HG03432 (cell line): ENCODE measurements at regions not wholly inside any gene's neighbourhood (a gene's known extent, or its start where the extent isn't known, plus 50 kb on each side); places are given as distances from the start of the nearest gene placed in this dataset.

ENCODE experiments used
- ATAC-seq: cut with Tn5 transposase; IDR thresholded peaks from one replicate; pipeline ENCODE4 v1.9.1; 2021; ENCODE audit warnings: mild to moderate bottlenecking, moderate library complexity; ENCODE audit not compliant: unreplicated experiment

DNA sequence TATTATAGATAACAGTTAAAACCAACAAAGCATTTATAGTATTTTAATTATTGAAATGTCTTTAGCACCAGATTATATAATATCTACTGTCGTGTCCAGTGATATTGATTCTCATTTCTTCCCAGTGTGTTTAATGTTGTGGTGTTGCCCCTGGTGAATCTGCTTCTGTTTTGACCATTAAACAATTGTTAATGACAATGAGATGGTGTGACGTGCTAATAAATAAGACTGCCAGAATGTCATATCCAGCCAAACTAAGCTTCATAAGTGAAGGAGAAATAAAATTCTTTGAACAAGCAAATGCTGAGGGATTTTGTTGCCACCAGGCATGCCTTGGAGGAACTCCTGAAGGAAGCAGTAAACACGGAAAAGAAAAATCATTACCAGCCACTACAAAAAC lies 480.0 kb upstream of the ROBO1 start:
- ATAC-seq, result no peak

GRCh38 chr3:80244390-80244789 lies 476.6 kb upstream of the ROBO1 start:
- ATAC-seq, result no peak

DNA sequence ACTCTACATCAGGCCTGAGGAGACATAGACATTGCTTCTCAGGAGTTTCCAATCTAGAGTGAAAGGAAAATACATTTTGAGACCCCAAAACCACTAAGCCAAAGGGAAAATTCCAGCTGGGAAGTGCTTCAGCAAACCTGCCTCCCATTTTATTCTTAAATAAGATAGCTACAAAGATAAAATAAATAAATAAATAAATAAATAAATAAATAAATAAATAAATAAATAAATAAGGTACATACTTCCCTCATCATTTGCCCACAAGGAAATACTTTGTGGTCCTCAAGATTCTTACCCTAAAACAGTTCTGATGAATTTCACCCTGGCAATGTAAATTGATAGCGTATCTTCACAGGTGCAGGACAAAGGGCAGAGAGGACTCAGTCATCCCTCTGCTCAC lies 474.0 kb upstream of the ROBO1 start:
- ATAC-seq, result no peak

DNA sequence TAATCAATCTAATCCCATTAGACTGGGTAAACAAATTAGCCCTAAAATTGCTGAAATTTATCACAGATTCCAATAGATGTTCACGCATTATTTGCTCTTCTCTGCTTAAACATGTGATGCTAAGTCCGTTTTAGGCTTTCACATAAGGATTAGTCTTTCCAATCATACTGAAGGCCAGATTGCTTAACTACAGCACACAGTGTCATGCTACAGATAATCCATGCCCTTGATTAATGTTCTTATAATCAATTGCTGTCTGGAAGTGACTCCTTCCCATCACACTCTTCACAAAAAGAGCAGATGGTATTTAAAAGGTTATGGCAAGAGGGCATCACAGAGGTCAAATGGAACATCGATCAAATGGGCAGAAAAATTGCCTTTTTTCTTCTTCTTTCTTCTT lies 471.5 kb upstream of the ROBO1 start:
- ATAC-seq, result no peak

GRCh38 chr3:80238606-80239005 lies 470.8 kb upstream of the ROBO1 start:
- ATAC-seq, result no peak

- ATAC-seq, result no peak
Measured at GRCh38 chr3:80238152-80238551, 470.4 kb upstream of the ROBO1 start.

DNA sequence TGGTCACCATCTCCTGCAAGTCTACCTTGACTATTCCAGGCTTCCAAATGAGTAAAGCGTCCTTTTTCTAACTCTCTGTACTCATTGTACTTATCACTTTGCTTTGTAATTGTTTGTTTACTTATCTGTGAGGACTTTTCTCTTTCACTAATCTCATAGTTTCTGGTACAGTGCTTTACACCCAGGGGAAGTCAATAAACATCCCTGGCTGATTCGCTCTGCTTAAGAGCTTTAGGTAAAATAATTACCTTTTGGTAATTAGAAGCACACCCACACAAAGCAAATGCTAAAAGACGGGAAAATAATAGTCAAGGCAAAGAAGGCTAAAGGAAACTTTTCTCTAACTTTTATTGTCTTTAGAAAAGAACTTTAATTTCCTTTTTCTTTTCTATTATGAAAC lies 466.9 kb upstream of the ROBO1 start:
- no peak for ATAC-seq

DNA sequence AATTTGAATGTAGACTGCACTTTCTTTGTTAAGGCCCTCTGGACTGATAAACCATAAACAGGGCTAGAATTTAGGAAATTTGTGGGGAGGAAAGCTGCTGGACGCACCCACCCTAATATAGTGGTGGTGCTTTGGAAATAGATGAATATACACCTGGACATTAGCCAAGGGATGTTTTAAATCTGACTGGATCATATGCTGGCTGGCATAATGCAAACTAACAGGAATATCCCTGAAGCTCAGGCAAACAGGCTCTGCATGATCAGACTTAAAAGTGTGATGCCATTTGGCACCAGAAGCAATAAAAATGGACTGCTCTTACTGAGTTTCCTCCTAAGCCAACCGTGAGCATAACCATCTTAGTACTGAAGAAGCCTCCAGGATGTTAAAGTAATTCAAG lies 465.8 kb upstream of the ROBO1 start:
- ATAC-seq, result no peak

GRCh38 chr3:80232760-80233159 lies 465.0 kb upstream of the ROBO1 start:
- ATAC-seq, result no peak

DNA sequence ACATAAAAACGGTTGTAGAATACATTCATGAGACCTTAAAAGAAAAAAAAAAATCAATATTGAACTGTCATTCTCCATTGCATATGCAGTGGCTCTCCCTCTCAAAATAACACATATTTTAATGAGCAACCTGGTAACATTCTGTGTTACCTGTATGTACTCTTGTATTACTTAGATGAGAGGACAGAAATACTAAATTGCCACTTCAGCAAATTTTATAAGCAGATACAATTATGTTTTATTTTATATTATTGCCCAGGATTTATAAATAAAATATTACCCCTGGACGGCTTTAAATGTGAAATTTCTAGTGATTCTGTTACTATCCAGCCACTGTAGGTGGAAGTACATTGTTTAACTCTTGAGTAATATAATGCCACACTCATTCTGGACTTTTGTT lies 463.2 kb upstream of the ROBO1 start:
- ATAC-seq, result no peak

- ATAC-seq, result no peak
Measured at GRCh38 chr3:80227216-80227615, 459.4 kb upstream of the ROBO1 start.

DNA sequence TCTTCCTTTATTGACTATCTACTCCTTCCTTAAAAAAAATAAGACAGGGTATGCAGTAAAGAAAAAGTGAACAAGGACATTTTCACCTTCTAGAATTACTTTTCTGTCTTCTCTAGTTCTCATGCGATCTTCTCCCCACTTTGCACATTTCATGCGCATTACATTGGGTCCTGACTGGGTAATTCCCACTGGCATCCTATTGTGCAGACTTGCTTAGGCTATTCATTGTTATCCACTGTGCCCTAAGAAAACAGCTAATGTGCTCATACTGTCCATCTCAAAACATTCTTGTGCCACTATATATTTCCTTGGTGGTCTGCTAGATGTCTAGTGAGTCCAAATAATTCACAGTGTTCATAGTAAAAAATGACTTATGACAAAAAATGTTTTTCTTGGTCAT lies 447.4 kb upstream of the ROBO1 start:
- ATAC-seq, result no peak

DNA sequence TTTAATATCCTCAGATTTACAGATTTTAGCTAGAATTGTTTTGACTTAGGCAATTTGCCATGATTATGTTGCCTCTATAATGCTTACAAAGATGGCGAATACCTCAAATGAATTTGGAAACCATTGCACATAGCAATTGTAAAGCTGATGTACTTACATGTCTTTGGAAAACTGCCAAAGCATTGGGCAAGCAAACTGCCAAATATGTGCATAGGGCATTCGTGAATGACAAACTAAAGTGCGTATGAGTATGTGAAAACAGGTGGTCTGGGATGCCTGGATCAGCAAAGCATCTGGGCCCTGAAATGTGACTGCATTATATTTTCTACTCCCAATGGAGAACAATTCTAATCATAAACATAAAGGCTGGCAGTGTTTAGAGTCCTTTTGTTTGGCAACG lies 445.3 kb upstream of the ROBO1 start:
- no peak for ATAC-seq

DNA sequence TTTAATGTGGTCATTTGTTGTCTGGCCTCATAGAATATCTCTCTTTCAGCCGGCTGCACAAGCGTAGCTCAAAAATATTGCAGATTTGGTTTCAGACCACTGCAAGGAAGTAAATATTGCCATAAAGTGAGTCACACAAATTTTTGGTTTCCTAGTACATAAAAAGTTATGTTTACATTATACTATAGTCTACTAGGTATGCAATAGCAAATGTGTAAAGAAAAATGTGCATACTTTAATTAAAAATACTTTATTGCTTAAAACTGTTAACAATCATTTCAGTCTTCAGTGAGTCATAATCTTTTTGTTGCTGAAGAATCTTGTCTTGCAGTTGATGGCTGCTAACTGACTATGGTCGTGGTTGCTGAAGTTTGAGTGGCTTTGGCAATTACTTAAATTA lies 425.1 kb upstream of the ROBO1 start:
- no peak for ATAC-seq

DNA sequence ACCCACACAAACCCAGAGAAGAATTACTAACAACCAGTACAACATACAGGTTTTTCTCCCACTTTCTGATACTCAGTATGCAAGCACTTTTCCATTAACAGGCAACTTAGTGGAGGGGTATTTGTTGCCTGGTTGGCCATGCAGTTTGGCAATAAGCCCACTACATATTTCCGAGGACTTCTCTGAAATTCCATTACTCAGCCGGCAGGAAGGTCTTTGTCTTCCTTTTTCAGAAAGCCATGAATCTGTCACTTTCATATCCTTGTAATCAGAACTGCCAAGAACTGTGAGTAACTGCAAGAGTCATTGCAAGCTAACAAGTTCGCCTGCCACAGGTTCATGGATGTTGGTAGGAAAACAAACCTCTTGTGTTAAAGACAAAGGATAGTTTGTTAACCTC lies 422.3 kb upstream of the ROBO1 start:
- no peak for ATAC-seq

- no peak for ATAC-seq
Measured at GRCh38 chr3:80187981-80188380, 420.2 kb upstream of the ROBO1 start.

DNA sequence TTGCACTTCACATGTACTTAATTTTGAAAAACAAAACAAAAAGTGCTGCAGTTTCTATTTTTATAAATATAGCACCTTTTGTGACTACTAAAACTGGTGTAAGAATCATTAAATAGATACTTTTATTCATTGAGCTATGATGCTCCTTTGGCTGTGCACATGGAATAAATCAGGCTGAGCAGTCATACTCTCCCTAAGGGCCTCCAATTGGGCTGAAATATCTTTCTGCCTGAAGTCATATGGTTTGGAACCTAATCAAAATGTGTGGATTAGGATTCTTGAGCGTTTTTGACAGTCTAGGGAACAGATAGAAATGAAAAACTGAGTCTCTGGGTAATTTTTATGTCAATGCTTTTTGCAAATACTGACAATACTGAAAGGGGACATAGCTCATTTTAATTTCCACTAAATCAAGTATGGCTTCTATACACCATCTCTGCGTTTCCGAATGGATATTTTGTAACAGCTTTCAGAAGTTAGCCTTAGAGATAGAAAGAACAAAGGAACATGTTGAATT lies 392.2 kb upstream of the ROBO1 start:
- ATAC-seq, result no peak

DNA sequence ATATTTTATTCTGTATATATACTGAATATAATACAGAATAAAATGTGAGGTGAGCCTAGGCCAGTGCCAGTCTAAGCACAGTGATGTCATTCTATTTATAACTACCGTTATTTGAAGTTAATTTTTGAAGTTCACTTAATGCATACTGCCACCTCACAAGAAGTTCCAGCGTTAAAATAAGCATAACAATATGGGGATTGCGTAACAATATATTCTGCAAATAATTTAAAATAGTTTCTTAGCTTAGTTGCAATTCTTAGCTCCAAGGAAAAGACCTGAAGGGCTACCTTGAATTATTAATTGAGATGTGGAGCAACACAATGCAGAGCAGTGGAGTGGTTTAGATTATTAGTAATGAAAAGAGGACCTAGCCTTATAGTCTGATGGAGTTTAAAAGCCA lies 390.5 kb upstream of the ROBO1 start:
- ATAC-seq, result no peak

DNA sequence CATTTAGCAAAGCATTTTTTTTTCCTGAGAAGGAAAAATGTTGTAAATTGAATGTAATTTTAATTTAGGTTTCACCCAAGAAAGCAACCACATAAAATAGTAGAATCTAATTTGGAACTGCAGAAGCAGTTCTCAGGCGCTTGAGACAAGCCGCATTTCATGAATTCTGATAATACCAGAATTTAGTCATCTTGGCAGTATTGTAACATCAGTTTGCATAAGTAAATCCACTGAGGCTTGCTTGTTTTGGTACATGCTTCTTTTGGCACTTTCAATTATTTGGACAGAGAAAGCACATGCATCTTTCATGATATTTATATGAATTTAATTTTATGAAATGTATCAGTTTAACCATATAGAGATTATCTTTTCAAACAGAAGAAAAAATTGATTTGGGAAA lies 389.7 kb upstream of the ROBO1 start:
- no peak for ATAC-seq

DNA sequence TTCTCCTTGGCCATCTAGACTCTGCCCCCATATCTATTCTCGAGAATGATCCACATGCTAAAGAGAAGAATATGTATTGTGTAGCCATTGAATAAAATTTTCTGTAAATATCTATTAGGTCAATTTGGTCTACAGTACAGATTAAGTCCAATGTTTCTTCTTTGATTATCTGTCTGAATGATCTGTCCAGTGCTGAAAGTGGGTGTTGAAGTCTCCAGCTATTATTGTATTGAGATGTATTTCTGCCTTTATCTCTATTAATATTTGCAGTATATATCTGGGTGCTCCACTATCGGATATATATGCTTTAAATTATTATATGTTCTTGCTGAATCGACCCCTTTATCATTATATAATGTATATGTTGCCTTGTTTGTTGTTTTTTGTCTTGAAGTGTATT lies 384.9 kb upstream of the ROBO1 start:
- no peak for ATAC-seq

GRCh38 chr3:80142714-80143113 lies 374.9 kb upstream of the ROBO1 start:
- no peak for ATAC-seq

GRCh38 chr3:80141557-80141956 lies 373.8 kb upstream of the ROBO1 start:
- no peak for ATAC-seq

GRCh38 chr3:80116281-80116680 lies 348.5 kb upstream of the ROBO1 start:
- ATAC-seq, result no peak

GRCh38 chr3:80114694-80115093 lies 346.9 kb upstream of the ROBO1 start:
- no peak for ATAC-seq
